ENCODE measurements at regions not wholly inside any gene's neighbourhood (a gene's known extent, or its start where the extent isn't known, plus 50 kb on each side); places are given as distances from the start of the nearest gene placed in this dataset.

- TF ChIP-seq CTCF (optimal IDR thresholded peaks at IDR 0.05 in 1 of 3, IDR thresholded peaks at IDR 0.05 in 1 of 3, conservative IDR thresholded peaks at IDR 0.05 in 1 of 3; ENCODE audit: extremely low read depth in 1 of 3, insufficient read depth in 2 of 3, low read length in 3 of 3) (no peak), EZH2 (IDR thresholded peaks at IDR 0.05; ENCODE audit: low read length) (no peak)
- dilution Hi-C loops (cut with MboI; ENCODE audit: extremely low pct_ligation_motif_present, low sequenced_read_pairs) = no loop called here
- Histone ChIP-seq H3K36me3 (ENCODE audit: control insufficient read depth in 2 of 2, extremely low read depth in 1 of 2, insufficient read depth in 2 of 2, low read length in 2 of 2) (no peaks in the 10 kb centered on the region), H3K4me2 (ENCODE audit: control insufficient read depth, extremely low read depth, insufficient read depth, low read depth, low read length) (no peak overlapping the region), H3K9me3 (ENCODE audit: control insufficient read depth, low read depth, low read length) (no peaks in the 10 kb centered on the region), H3K79me2 (ENCODE audit: control insufficient read depth, insufficient read depth, low read length) (no peaks in the 10 kb centered on the region), H3K9me1 (ENCODE audit: control insufficient read depth, extremely low read depth, insufficient read depth, low read length) (no peaks in the 10 kb centered on the region), H3K4me3 (ENCODE audit: control insufficient read depth in 2 of 3, extremely low read depth in 1 of 3, insufficient read depth in 2 of 3, low read depth in 1 of 3, low read length in 3 of 3) (no peak overlapping the region), H3K27ac (ENCODE audit: control insufficient read depth, insufficient read depth, low read length) (no peak overlapping the region), H4K20me1 (ENCODE audit: control insufficient read depth, extremely low read depth, insufficient read depth, low read length) (no peaks in the 10 kb centered on the region), H3K4me1 (ENCODE audit: control insufficient read depth, extremely low read depth, insufficient read depth, low read length) (peaks cover 59% of the 10 kb centered on the region), H3K27me3 (ENCODE audit: control insufficient read depth, extremely low read depth, insufficient read depth, low read length) (no peaks in the 10 kb centered on the region), H2AFZ (ENCODE audit: control insufficient read depth, low read length) (no peak overlapping the region), H3K9ac (ENCODE audit: control insufficient read depth, extremely low read depth, insufficient read depth, low read length) (no peak overlapping the region)
- DNase-seq (ENCODE audit: low read depth, low spot score) (no peak), FAIRE-seq (no peak)
These were observed 172.7 kb downstream of the BTC start for GRCh38 chr4:74621616-74622015.

GRCh38 chr4:74623041-74623440 is 171.3 kb downstream of the BTC start:
- no peak for DNase-seq (ENCODE audit: low read depth, low spot score)
- Histone ChIP-seq H3K79me2 (ENCODE audit: control insufficient read depth, insufficient read depth, low read length) (no peaks in the 10 kb centered on the region), H3K27me3 (ENCODE audit: control insufficient read depth, extremely low read depth, insufficient read depth, low read length) (no peaks in the 10 kb centered on the region), H2AFZ (ENCODE audit: control insufficient read depth, low read length) (no peak overlapping the region), H4K20me1 (ENCODE audit: control insufficient read depth, extremely low read depth, insufficient read depth, low read length) (no peaks in the 10 kb centered on the region), H3K27ac (ENCODE audit: control insufficient read depth, insufficient read depth, low read length) (peak overlapping the region; percentile 17), H3K9me3 (ENCODE audit: control insufficient read depth, low read depth, low read length) (no peaks in the 10 kb centered on the region), H3K4me1 (ENCODE audit: control insufficient read depth, extremely low read depth, insufficient read depth, low read length) (peaks cover 59% of the 10 kb centered on the region), H3K4me3 (ENCODE audit: control insufficient read depth in 2 of 3, extremely low read depth in 1 of 3, insufficient read depth in 2 of 3, low read depth in 1 of 3, low read length in 3 of 3) (no peak overlapping the region), H3K9ac (ENCODE audit: control insufficient read depth, extremely low read depth, insufficient read depth, low read length) (peak overlapping the region; percentile 41), H3K36me3 (ENCODE audit: control insufficient read depth in 2 of 2, extremely low read depth in 1 of 2, insufficient read depth in 2 of 2, low read length in 2 of 2) (no peaks in the 10 kb centered on the region), H3K4me2 (ENCODE audit: control insufficient read depth, extremely low read depth, insufficient read depth, low read depth, low read length) (no peak overlapping the region), H3K9me1 (ENCODE audit: control insufficient read depth, extremely low read depth, insufficient read depth, low read length) (no peaks in the 10 kb centered on the region)
- TF ChIP-seq EZH2 (IDR thresholded peaks at IDR 0.05; ENCODE audit: low read length) = no peak
- TF ChIP-seq CTCF (optimal IDR thresholded peaks at IDR 0.05 in 1 of 3, IDR thresholded peaks at IDR 0.05 in 1 of 3, conservative IDR thresholded peaks at IDR 0.05 in 1 of 3; ENCODE audit: extremely low read depth in 1 of 3, insufficient read depth in 2 of 3, low read length in 3 of 3) = peak; percentile 30 to 60 (median 59)
- dilution Hi-C loops (cut with MboI; ENCODE audit: extremely low pct_ligation_motif_present, low sequenced_read_pairs) = no loop called here
- peak; percentile 20 for FAIRE-seq
